ENCODE measurements at regions not wholly inside any gene's neighbourhood (a gene's known extent, or its start where the extent isn't known, plus 50 kb on each side); places are given as distances from the start of the nearest gene placed in this dataset.

GRCh38 chr6:4379958-4380357, 244.6 kb upstream of the ECI2 start:
- H3K9me3 ChIP-seq, result peaks cover 8% of the 10 kb centered on the region
- H3K27ac ChIP-seq, result no peak overlapping the region
- no peaks in the 10 kb centered on the region for H3K36me3 ChIP-seq
- H3K27me3 ChIP-seq, result no peaks in the 10 kb centered on the region
- H3K4me3 ChIP-seq (ENCODE audit: low read depth in 1 of 2, low read length in 1 of 2), result no peak overlapping the region
- no peak for TF ChIP-seq CTCF (IDR thresholded peaks at IDR 0.05)
- no peaks in the 10 kb centered on the region for H3K4me1 ChIP-seq (ENCODE audit: control insufficient read depth in 1 of 2, insufficient read depth in 1 of 2, low read depth in 1 of 2, low read length in 1 of 2)

GRCh38 chr6:4378319-4378996, 243.1 kb upstream of the ECI2 start:
- H3K4me1 ChIP-seq (ENCODE audit: control insufficient read depth in 1 of 2, insufficient read depth in 1 of 2, low read depth in 1 of 2, low read length in 1 of 2), result no peaks in the 10 kb centered on the region
- H3K4me3 ChIP-seq (ENCODE audit: low read depth in 1 of 2, low read length in 1 of 2), result no peak overlapping the region
- no peak overlapping the region for H3K27ac ChIP-seq
- no peaks in the 10 kb centered on the region for H3K36me3 ChIP-seq
- TF ChIP-seq CTCF (IDR thresholded peaks at IDR 0.05), result no peak
- no peaks in the 10 kb centered on the region for H3K9me3 ChIP-seq
- H3K27me3 ChIP-seq, result no peaks in the 10 kb centered on the region

- Histone ChIP-seq H3K4me3 (ENCODE audit: low read depth in 1 of 2, low read length in 1 of 2) (no peak overlapping the region), H3K27ac (no peak overlapping the region), H3K36me3 (no peaks in the 10 kb centered on the region), H3K27me3 (no peaks in the 10 kb centered on the region), H3K9me3 (no peaks in the 10 kb centered on the region), H3K4me1 (ENCODE audit: control insufficient read depth in 1 of 2, insufficient read depth in 1 of 2, low read depth in 1 of 2, low read length in 1 of 2) (no peaks in the 10 kb centered on the region)
- no peak for TF ChIP-seq CTCF (IDR thresholded peaks at IDR 0.05)
Measured at GRCh38 chr6:4377603-4378002, 242.2 kb upstream of the ECI2 start.

GRCh38 chr6:4374216-4374615, 238.8 kb upstream of the ECI2 start:
- no peak overlapping the region for H3K4me3 ChIP-seq (ENCODE audit: low read depth in 1 of 2, low read length in 1 of 2)
- no peaks in the 10 kb centered on the region for H3K4me1 ChIP-seq (ENCODE audit: control insufficient read depth in 1 of 2, insufficient read depth in 1 of 2, low read depth in 1 of 2, low read length in 1 of 2)
- no peak overlapping the region for H3K27ac ChIP-seq
- H3K27me3 ChIP-seq, result no peaks in the 10 kb centered on the region
- H3K36me3 ChIP-seq, result no peaks in the 10 kb centered on the region
- TF ChIP-seq CTCF (IDR thresholded peaks at IDR 0.05), result no peak
- no peaks in the 10 kb centered on the region for H3K9me3 ChIP-seq

GRCh38 chr6:4372866-4373265, 237.5 kb upstream of the ECI2 start:
- TF ChIP-seq CTCF (IDR thresholded peaks at IDR 0.05), result no peak
- Histone ChIP-seq H3K9me3 (no peaks in the 10 kb centered on the region), H3K4me1 (ENCODE audit: control insufficient read depth in 1 of 2, insufficient read depth in 1 of 2, low read depth in 1 of 2, low read length in 1 of 2) (no peaks in the 10 kb centered on the region), H3K27ac (no peak overlapping the region), H3K4me3 (ENCODE audit: low read depth in 1 of 2, low read length in 1 of 2) (no peak overlapping the region), H3K27me3 (no peaks in the 10 kb centered on the region), H3K36me3 (no peaks in the 10 kb centered on the region)
